Naive thymus-derived CD8-positive, alpha-beta T cell (primary cell): ENCODE measurements at regions not wholly inside any gene's neighbourhood (a gene's known extent, or its start where the extent isn't known, plus 50 kb on each side); places are given as distances from the start of the nearest gene placed in this dataset.

Source experiments
- ATAC-seq, 2 donors: fragments of 150-1000 bp; cut with Tn5 transposase in 1 of 2; sonication (Bioruptor Pico), chemical (Tn5 transposase) in 1 of 2; 1 replicate in 1 of 2; 2 replicates in 1 of 2; pipeline ENCODE4 v1.10.0; 2021; ENCODE audit warnings: mild to moderate bottlenecking in 2 of 2, moderate library complexity in 2 of 2
- POLR2A ChIA-PET: fragments of 350-600 bp; sonication (Branson Sonifier 250); formaldehyde crosslinking; loops from one replicate; lab custom pipeline; 2021; ENCODE audit warnings: antibody characterized with exemption; lab: Charles Lee
- DNase-seq, 10 donors: peaks; one replicate each; pipeline versions ENCODE4 v3.0.0 to v3.0.0-alpha.2; 2020 to 2022
- H3K27ac Mint-ChIP-seq, 10 donors: one replicate each; pipeline ENCODE4 v1.8.0; 2020 to 2022; ENCODE audit warnings: mild to moderate bottlenecking in 10 of 10, mixed read lengths in 10 of 10, moderate library complexity in 4 of 10, inconsistent platforms in 1 of 10
- H3K27me3 Mint-ChIP-seq, 5 donors: one replicate each; pipeline ENCODE4 v1.8.0; 2021 to 2022; ENCODE audit warnings: mixed read lengths in 5 of 5
- H3K36me3 Mint-ChIP-seq, 3 donors: one replicate each; pipeline ENCODE4 v1.8.0; 2020 to 2022; ENCODE audit warnings: mixed read lengths in 3 of 3, mild to moderate bottlenecking in 2 of 3, inconsistent platforms in 1 of 3
- H3K4me1 Mint-ChIP-seq, 4 donors: one replicate each; pipeline ENCODE4 v1.8.0; 2021 to 2022; ENCODE audit warnings: mixed read lengths in 4 of 4
- H3K4me3 Mint-ChIP-seq, 10 donors: one replicate each; pipeline ENCODE4 v1.8.0; 2020 to 2022; ENCODE audit warnings: mild to moderate bottlenecking in 10 of 10, mixed read lengths in 10 of 10, moderate library complexity in 6 of 10, inconsistent platforms in 1 of 10
- H3K9me3 Mint-ChIP-seq, 9 donors: one replicate each; pipeline ENCODE4 v1.8.0; 2020 to 2022; ENCODE audit warnings: mixed read lengths in 9 of 9, mild to moderate bottlenecking in 3 of 9, inconsistent platforms in 1 of 9, moderate library complexity in 1 of 9

- POLR2A ChIA-PET: no interaction called here
- no peak overlapping the region for H3K4me3 Mint-ChIP-seq
- DNase-seq: no peak
- H3K27me3 Mint-ChIP-seq: peaks cover 0 to 3% (median 0%) of the 10 kb centered on the region in 5 donors
- no peaks in the 10 kb centered on the region for H3K36me3 Mint-ChIP-seq
- H3K4me1 Mint-ChIP-seq: no peaks in the 10 kb centered on the region
- no peak for ATAC-seq
- peaks cover 0 to 20% (median 2%) of the 10 kb centered on the region in 9 donors for H3K9me3 Mint-ChIP-seq
- H3K27ac Mint-ChIP-seq: no peak overlapping the region
These were observed 183.5 kb downstream of the HNMT start for GRCh38 chr2:138147796-138148195.

- no peak for DNase-seq
- H3K4me3 Mint-ChIP-seq: no peak overlapping the region
- POLR2A ChIA-PET: no interaction called here
These were observed 191.0 kb downstream of the HNMT start for GRCh38 chr2:138155304-138155703.

DNA sequence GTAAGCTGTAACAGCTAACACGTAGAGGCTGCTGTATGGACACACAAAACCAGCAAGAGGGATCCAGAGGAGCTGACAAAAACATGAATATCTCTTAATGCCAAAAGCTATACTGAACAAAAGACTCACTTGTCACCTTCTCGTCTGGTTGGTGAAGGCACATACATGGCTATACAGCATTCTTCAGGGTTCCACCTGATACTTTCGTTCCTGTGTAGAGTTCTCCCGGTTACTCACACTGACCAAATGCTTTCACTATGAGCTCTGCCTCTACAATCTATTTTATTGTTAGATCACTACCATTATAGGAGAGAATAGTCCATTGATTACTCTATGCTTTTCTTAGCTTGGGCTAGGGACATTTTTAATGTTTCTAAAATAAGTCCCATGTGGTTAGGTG is 193.1 kb downstream of the HNMT start:
- Mint-ChIP-seq H3K4me3 (no peak overlapping the region), H3K9me3 (no peaks in the 10 kb centered on the region), H3K27me3 (peaks cover 0 to under 1% (median 0%) of the 10 kb centered on the region in 5 donors), H3K36me3 (no peaks in the 10 kb centered on the region), H3K27ac (no peak overlapping the region), H3K4me1 (no peaks in the 10 kb centered on the region)
- POLR2A ChIA-PET: no interaction called here
- no peak for DNase-seq
- no peak for ATAC-seq

More at GRCh38 chr2:138155304-138155703, 191.0 kb downstream of the HNMT start:
- Mint-ChIP-seq H3K27me3 (peaks cover 0 to 3% (median 0%) of the 10 kb centered on the region in 5 donors), H3K9me3 (no peaks in the 10 kb centered on the region), H3K36me3 (no peaks in the 10 kb centered on the region), H3K4me1 (no peaks in the 10 kb centered on the region), H3K27ac (no peak overlapping the region)
- ATAC-seq: no peak

GRCh38 chr2:138170485-138170884 is 206.2 kb downstream of the HNMT start:
- Mint-ChIP-seq H3K4me3 (no peak overlapping the region), H3K27ac (no peak overlapping the region), H3K36me3 (peaks cover 0 to 5% (median 0%) of the 10 kb centered on the region in 3 donors), H3K27me3 (no peaks in the 10 kb centered on the region), H3K9me3 (peaks cover 0 to 34% (median 20%) of the 10 kb centered on the region in 9 donors), H3K4me1 (no peaks in the 10 kb centered on the region)
- POLR2A ChIA-PET: no interaction called here
- ATAC-seq (no peak), DNase-seq (no peak)

DNA sequence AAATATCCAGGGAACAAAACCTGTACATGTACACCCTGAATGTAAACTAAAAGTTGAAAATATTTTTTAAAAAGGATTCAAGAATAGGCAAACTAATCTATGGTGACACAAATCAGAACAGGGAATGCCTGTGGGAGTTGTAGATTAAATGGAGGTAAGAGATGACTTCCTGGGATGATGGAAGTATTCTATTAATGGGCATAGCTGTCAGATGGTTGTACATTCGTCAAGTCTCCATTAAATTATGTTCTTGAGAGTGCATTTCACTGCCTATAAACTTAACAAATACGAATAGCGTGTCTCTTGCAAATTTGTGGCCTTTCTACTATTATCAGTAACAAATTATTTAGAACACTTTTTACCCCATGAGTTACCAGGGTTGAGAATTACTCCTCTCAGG is 207.0 kb downstream of the HNMT start:
- no peak for ATAC-seq
- no peaks in the 10 kb centered on the region for H3K27me3 Mint-ChIP-seq
- peaks cover 0 to 28% (median 20%) of the 10 kb centered on the region in 9 donors for H3K9me3 Mint-ChIP-seq
- no peak overlapping the region for H3K27ac Mint-ChIP-seq
- peaks cover 0 to 5% (median 0%) of the 10 kb centered on the region in 3 donors for H3K36me3 Mint-ChIP-seq
- H3K4me1 Mint-ChIP-seq: no peaks in the 10 kb centered on the region
- no peak for DNase-seq
- POLR2A ChIA-PET: no interaction called here
- H3K4me3 Mint-ChIP-seq: no peak overlapping the region

- H3K4me3 Mint-ChIP-seq: no peak overlapping the region
- H3K27me3 Mint-ChIP-seq: peaks cover 0 to 2% (median 0%) of the 10 kb centered on the region in 5 donors
- no peak overlapping the region for H3K27ac Mint-ChIP-seq
- POLR2A ChIA-PET: no interaction called here
- no peaks in the 10 kb centered on the region for H3K36me3 Mint-ChIP-seq
- DNase-seq: no peak
- ATAC-seq: no peak
- no peaks in the 10 kb centered on the region for H3K4me1 Mint-ChIP-seq
- H3K9me3 Mint-ChIP-seq: peaks cover 0 to 10% (median 3%) of the 10 kb centered on the region in 9 donors
These were observed 210.8 kb downstream of the HNMT start for GRCh38 chr2:138175066-138175465.

- Mint-ChIP-seq H3K4me3 (no peak overlapping the region), H3K9me3 (peaks cover 0 to 10% (median 1%) of the 10 kb centered on the region in 9 donors)
These were observed 212.7 kb downstream of the HNMT start for GRCh38 chr2:138176862-138177439.

DNA sequence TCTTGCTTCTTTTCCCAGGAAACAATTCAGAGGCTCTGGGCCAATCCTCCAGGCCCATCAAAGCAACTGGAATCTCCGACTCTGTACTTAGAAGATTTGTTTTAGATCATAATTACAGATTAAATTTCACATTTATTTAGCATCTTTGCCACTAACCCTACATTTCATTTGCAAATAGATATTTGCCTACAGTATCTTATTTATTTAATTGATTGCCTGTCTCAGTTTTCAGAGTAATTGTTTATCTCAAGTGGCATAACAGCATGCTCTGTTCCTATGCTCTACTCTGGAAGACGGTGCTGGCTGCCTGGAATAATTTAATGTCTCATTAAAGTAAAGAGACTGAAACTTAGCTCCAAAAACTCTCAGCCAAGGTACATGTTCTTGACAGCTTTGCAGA is 213.4 kb downstream of the HNMT start:
- no peak for DNase-seq
- no peak overlapping the region for H3K27ac Mint-ChIP-seq
- H3K27me3 Mint-ChIP-seq: peaks cover 0 to 2% (median 0%) of the 10 kb centered on the region in 5 donors
- H3K9me3 Mint-ChIP-seq: peaks cover 0 to 10% (median 1%) of the 10 kb centered on the region in 9 donors
- ATAC-seq: no peak
- no peaks in the 10 kb centered on the region for H3K36me3 Mint-ChIP-seq
- H3K4me3 Mint-ChIP-seq: no peak overlapping the region
- POLR2A ChIA-PET: no interaction called here
- no peaks in the 10 kb centered on the region for H3K4me1 Mint-ChIP-seq

More at GRCh38 chr2:138176862-138177439, 212.7 kb downstream of the HNMT start:
- no peaks in the 10 kb centered on the region for H3K36me3 Mint-ChIP-seq
- H3K4me1 Mint-ChIP-seq: no peaks in the 10 kb centered on the region
- POLR2A ChIA-PET: no interaction called here
- DNase-seq (no peak), ATAC-seq (no peak)
- H3K27me3 Mint-ChIP-seq: peaks cover 0 to 2% (median 0%) of the 10 kb centered on the region in 5 donors
- no peak overlapping the region for H3K27ac Mint-ChIP-seq

DNA sequence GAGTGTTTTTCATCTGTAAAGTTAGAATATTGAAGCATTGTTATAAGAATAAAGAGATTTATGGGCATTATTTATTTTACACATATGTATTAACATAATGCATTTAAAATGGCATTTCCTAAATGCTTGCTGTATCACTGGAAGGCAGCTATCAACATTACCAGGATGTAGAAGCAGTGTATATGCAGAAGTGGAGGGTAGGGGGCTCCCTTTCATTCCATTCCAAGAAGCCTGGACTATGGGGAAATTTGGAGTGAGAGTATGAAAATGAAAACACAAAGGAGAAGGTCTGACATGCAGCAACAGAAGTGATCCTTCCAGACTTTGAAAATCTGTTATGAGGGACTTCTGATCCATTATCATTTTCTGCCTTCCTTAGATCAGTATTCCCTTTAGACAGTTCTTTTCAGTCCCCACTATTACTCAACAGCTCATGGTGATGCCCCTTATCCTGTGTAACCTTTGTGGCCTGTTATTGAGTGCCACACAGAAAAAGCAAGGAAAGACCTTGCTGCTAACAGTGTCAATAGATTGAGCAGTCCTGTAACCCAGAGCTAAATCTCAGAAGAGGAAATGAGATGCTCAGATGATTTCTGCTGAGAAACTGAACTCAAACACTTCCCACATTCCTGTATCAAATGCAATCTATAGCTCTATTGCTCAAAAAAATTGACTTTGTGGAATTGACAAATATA is 216.6 kb downstream of the HNMT start:
- Mint-ChIP-seq H3K4me3 (no peak overlapping the region), H3K27ac (no peak overlapping the region), H3K4me1 (no peaks in the 10 kb centered on the region), H3K9me3 (peaks cover 0 to 4% (median 0%) of the 10 kb centered on the region in 9 donors), H3K27me3 (peaks cover 0 to 4% (median 0%) of the 10 kb centered on the region in 5 donors), H3K36me3 (no peaks in the 10 kb centered on the region)
- POLR2A ChIA-PET: no interaction called here
- DNase-seq: no peak
- no peak for ATAC-seq

GRCh38 chr2:138182250-138182936 is 218.1 kb downstream of the HNMT start:
- Mint-ChIP-seq H3K4me3 (no peak overlapping the region), H3K36me3 (no peaks in the 10 kb centered on the region), H3K4me1 (no peaks in the 10 kb centered on the region), H3K27ac (no peak overlapping the region), H3K27me3 (peaks cover 0 to 4% (median 0%) of the 10 kb centered on the region in 5 donors), H3K9me3 (peaks cover 0 to 5% (median 2%) of the 10 kb centered on the region in 9 donors)
- ATAC-seq: no peak
- DNase-seq: no peak
- POLR2A ChIA-PET: no interaction called here

GRCh38 chr2:138182937-138183312 is 218.7 kb downstream of the HNMT start:
- H3K36me3 Mint-ChIP-seq: no peaks in the 10 kb centered on the region

DNA sequence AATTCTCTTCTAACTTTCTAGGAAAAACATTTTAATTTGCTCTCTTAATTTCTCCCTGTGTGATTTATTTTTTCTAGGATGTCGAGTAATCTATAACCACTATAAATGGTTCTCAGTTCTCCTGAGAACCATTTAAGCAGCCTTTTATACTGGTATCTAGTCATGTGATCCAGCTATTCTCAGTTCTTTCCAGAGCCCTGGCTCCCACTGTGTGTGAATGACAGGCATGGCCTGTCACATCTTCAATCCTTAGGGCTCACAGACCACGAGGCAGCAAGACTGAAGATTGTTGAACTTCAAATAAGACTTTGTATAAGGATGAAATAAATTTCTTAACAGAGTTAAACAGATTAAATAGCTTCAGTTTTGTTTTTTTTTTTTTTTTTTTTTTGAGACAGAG is 219.4 kb downstream of the HNMT start:
- H3K27me3 Mint-ChIP-seq: peaks cover 0 to 4% (median 0%) of the 10 kb centered on the region in 5 donors
- H3K9me3 Mint-ChIP-seq: peaks cover 0 to 10% (median 2%) of the 10 kb centered on the region in 9 donors
- no peak for ATAC-seq
- no peak overlapping the region for H3K4me3 Mint-ChIP-seq
- no peak overlapping the region for H3K27ac Mint-ChIP-seq
- H3K36me3 Mint-ChIP-seq: no peaks in the 10 kb centered on the region
- DNase-seq: no peak
- no peaks in the 10 kb centered on the region for H3K4me1 Mint-ChIP-seq
- POLR2A ChIA-PET: no interaction called here

More at GRCh38 chr2:138182937-138183312, 218.7 kb downstream of the HNMT start:
- DNase-seq (no peak), ATAC-seq (no peak)
- H3K9me3 Mint-ChIP-seq: peaks cover 0 to 10% (median 2%) of the 10 kb centered on the region in 9 donors
- H3K4me1 Mint-ChIP-seq: no peaks in the 10 kb centered on the region
- H3K4me3 Mint-ChIP-seq: no peak overlapping the region
- H3K27ac Mint-ChIP-seq: no peak overlapping the region
- POLR2A ChIA-PET: no interaction called here
- peaks cover 0 to 4% (median 0%) of the 10 kb centered on the region in 5 donors for H3K27me3 Mint-ChIP-seq

- no peak overlapping the region for H3K4me3 Mint-ChIP-seq
These were observed 220.2 kb downstream of the HNMT start for GRCh38 chr2:138184428-138184827.

More at GRCh38 chr2:138184428-138184827, 220.2 kb downstream of the HNMT start:
- Mint-ChIP-seq H3K27me3 (peaks cover 0 to 6% (median 0%) of the 10 kb centered on the region in 5 donors), H3K27ac (no peak overlapping the region), H3K36me3 (no peaks in the 10 kb centered on the region), H3K4me1 (no peaks in the 10 kb centered on the region), H3K9me3 (peaks cover 0 to 10% (median 2%) of the 10 kb centered on the region in 9 donors)
- POLR2A ChIA-PET: no interaction called here
- DNase-seq (no peak), ATAC-seq (no peak)
